RWPE1 (cell line): ENCODE measurements at regions not wholly inside any gene's neighbourhood (a gene's known extent, or its start where the extent isn't known, plus 50 kb on each side); places are given as distances from the start of the nearest gene placed in this dataset.

ENCODE experiments used
- CTCF ChIA-PET: fragments of 350-600 bp; sonication (Branson Sonifier 250); formaldehyde crosslinking; extraction: SDS; loops from one replicate; lab custom pipeline; 2021; lab: Yijun Ruan, JAX
- POLR2A ChIA-PET: fragments of 400-600 bp; formaldehyde crosslinking; extraction: SDS; loops from one replicate; lab custom pipeline; 2020; ENCODE audit warnings: antibody characterized with exemption; ENCODE audit not compliant: low non-redundant PET; lab: Yijun Ruan, JAX
- DNase-seq: peaks from one replicate; pipeline ENCODE4 v3.0.0; 2012; ENCODE audit warnings: low spot score
- H3K27ac ChIP-seq: fragments of 450-650 bp; 2 replicates; pipeline ENCODE4 v1.5.1; 2017
- CTCF ChIP-seq: fragments of 450-650 bp; conservative IDR thresholded peaks from 2 replicates; pipeline ENCODE4 v1.5.1; 2017; ENCODE audit warnings: low read depth, mild to moderate bottlenecking

GRCh38 chr11:92425127-92425526 lies 200.5 kb downstream of the FAT3 start:
- no peak for TF ChIP-seq CTCF
- no peak for DNase-seq
- no peak overlapping the region for H3K27ac ChIP-seq
- ChIA-PET CTCF (no interaction called here), POLR2A (no interaction called here)

GRCh38 chr11:92432515-92432914 lies 207.9 kb downstream of the FAT3 start:
- TF ChIP-seq CTCF: no peak
- DNase-seq: no peak
- CTCF ChIA-PET: no interaction called here

GRCh38 chr11:92436034-92436920 lies 211.7 kb downstream of the FAT3 start:
- H3K27ac ChIP-seq: no peak overlapping the region
- no peak for DNase-seq
- no peak for TF ChIP-seq CTCF
- ChIA-PET CTCF (interaction anchor here (0.6 to 0.7 kb wide), 2 partner anchors 98 to 433 kb away, joined by 3 read pairs; no protein-coding TSS in a partner anchor), POLR2A (no interaction called here)

More at GRCh38 chr11:92432515-92432914, 207.9 kb downstream of the FAT3 start:
- H3K27ac ChIP-seq: no peak overlapping the region
- POLR2A ChIA-PET: no interaction called here

- no peak for DNase-seq
- no peak overlapping the region for H3K27ac ChIP-seq
- CTCF ChIA-PET: no interaction called here
- POLR2A ChIA-PET: no interaction called here
- TF ChIP-seq CTCF: no peak
These were observed 214.5 kb downstream of the FAT3 start for GRCh38 chr11:92439133-92439532.

GRCh38 chr11:92440701-92441442 lies 216.3 kb downstream of the FAT3 start:
- POLR2A ChIA-PET: no interaction called here
- no peak for DNase-seq
- CTCF ChIA-PET: no interaction called here
- no peak overlapping the region for H3K27ac ChIP-seq
- no peak for TF ChIP-seq CTCF

- no peak overlapping the region for H3K27ac ChIP-seq
- no peak for TF ChIP-seq CTCF
- no peak for DNase-seq
- POLR2A ChIA-PET: no interaction called here
- CTCF ChIA-PET: no interaction called here
These were observed 216.8 kb downstream of the FAT3 start for GRCh38 chr11:92441443-92441726.
